ENCODE measurements at regions not wholly inside any gene's neighbourhood (a gene's known extent, or its start where the extent isn't known, plus 50 kb on each side); places are given as distances from the start of the nearest gene placed in this dataset.

DNA sequence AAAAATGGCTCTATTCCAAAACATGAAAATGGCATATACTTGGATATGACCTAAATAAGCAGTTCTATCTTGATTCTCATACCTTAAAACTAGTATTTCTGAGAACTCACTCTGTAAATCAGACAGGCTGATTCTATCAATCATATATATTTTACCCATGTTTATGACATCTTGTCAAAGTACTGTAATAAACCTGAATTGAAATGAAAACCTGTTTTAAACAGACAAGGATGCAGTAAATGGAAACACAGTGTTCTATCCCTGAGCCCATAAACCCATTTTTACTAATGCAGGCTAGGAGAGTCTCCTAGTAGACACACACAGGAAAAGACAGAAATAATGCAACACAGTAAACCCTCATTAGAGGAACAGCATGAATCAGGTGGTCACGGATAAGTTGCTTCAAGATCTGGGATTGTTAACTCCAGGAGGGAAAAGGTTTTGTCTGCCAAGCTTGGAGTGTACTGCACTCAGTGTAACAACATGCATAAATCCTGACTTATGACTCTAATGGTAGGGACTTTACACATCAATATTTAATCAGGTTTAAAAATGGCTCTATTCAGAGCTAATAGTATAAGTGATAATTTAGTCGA lies 93.6 kb upstream of the CPNE8 start:
- Histone ChIP-seq H3K36me3 (ENCODE audit: insufficient read depth, low read length) (no peaks in the 10 kb centered on the region), H4K20me1 (ENCODE audit: insufficient read depth, low read length) (no peaks in the 10 kb centered on the region), H3K4me1 (ENCODE audit: insufficient read depth, low read length) (no peaks in the 10 kb centered on the region), H3K9me3 (ENCODE audit: low read depth, low read length) (no peaks in the 10 kb centered on the region), H3K79me2 (ENCODE audit: insufficient read depth, low read length) (no peaks in the 10 kb centered on the region), H3K4me3 (ENCODE audit: insufficient read depth, low read length) (no peak overlapping the region), H3K4me2 (ENCODE audit: insufficient read depth, low read length) (no peak overlapping the region), H3K27ac (ENCODE audit: low read depth, low read length) (no peak overlapping the region), H3K27me3 (ENCODE audit: insufficient read depth, low read length) (no peaks in the 10 kb centered on the region), H2AFZ (ENCODE audit: low read length) (no peak overlapping the region)
- TF ChIP-seq, protein P1, sequence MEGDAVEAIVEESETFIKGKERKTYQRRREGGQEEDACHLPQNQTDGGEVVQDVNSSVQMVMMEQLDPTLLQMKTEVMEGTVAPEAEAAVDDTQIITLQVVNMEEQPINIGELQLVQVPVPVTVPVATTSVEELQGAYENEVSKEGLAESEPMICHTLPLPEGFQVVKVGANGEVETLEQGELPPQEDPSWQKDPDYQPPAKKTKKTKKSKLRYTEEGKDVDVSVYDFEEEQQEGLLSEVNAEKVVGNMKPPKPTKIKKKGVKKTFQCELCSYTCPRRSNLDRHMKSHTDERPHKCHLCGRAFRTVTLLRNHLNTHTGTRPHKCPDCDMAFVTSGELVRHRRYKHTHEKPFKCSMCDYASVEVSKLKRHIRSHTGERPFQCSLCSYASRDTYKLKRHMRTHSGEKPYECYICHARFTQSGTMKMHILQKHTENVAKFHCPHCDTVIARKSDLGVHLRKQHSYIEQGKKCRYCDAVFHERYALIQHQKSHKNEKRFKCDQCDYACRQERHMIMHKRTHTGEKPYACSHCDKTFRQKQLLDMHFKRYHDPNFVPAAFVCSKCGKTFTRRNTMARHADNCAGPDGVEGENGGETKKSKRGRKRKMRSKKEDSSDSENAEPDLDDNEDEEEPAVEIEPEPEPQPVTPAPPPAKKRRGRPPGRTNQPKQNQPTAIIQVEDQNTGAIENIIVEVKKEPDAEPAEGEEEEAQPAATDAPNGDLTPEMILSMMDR (IDR thresholded peaks at IDR 0.05; ENCODE audit: extremely low read depth, low read depth, low read length): no peak
- no peak for DNase-seq (ENCODE audit: insufficient read length, low spot score, missing footprints)

DNA sequence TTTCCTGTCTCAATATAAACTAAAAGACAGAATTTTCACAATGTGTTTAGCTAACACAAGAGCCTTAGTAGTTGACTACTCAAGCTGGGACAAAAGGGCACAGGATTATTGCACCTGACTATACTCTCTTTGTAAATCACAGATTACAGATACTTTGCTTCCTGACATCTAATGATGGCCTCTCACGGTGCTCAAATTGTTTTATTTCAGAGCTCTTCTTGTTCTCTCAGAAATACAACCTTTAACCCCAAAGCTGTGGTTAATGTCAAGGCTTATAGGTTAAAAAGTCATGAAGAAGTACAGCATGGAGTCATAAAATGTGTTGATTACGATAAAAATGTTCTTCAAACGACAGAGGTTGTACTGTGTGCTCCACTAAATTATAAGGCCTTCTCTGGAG lies 89.9 kb upstream of the CPNE8 start:
- no peaks in the 10 kb centered on the region for H3K4me1 ChIP-seq (ENCODE audit: insufficient read depth, low read length)
- H3K36me3 ChIP-seq (ENCODE audit: insufficient read depth, low read length): no peaks in the 10 kb centered on the region
- H3K4me2 ChIP-seq (ENCODE audit: insufficient read depth, low read length): no peak overlapping the region
- no peak for DNase-seq (ENCODE audit: insufficient read length, low spot score, missing footprints)
- H3K27me3 ChIP-seq (ENCODE audit: insufficient read depth, low read length): no peaks in the 10 kb centered on the region
- H3K9me3 ChIP-seq (ENCODE audit: low read depth, low read length): no peaks in the 10 kb centered on the region
- no peaks in the 10 kb centered on the region for H4K20me1 ChIP-seq (ENCODE audit: insufficient read depth, low read length)
- no peak overlapping the region for H3K27ac ChIP-seq (ENCODE audit: low read depth, low read length)
- no peak overlapping the region for H2AFZ ChIP-seq (ENCODE audit: low read length)
- H3K79me2 ChIP-seq (ENCODE audit: insufficient read depth, low read length): no peaks in the 10 kb centered on the region
- H3K4me3 ChIP-seq (ENCODE audit: insufficient read depth, low read length): no peak overlapping the region
- TF ChIP-seq, protein P1 (IDR thresholded peaks at IDR 0.05; ENCODE audit: extremely low read depth, low read depth, low read length): no peak

DNA sequence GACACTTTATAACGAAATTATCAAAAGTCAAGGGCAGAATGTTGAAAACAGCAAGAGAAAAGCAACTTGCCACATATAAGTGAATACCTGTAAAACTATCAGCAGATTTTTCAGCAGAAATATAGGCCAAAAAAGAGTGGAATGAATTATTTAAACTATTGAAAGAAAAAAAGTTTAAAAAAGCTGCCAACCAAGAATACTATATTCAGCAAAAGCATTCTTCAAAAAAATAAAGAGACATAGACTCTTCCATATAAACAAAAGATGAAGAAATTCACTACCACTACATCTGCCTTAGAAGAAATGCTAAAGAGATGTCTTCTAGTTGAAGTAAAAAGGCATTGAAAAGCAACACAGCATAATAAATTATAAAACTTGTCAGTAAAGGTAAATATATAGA lies 80.6 kb upstream of the CPNE8 start:
- DNase-seq (ENCODE audit: insufficient read length, low spot score, missing footprints): no peak
- Histone ChIP-seq H3K36me3 (ENCODE audit: insufficient read depth, low read length) (no peaks in the 10 kb centered on the region), H3K4me1 (ENCODE audit: insufficient read depth, low read length) (no peaks in the 10 kb centered on the region), H3K4me2 (ENCODE audit: insufficient read depth, low read length) (no peak overlapping the region), H2AFZ (ENCODE audit: low read length) (no peak overlapping the region), H4K20me1 (ENCODE audit: insufficient read depth, low read length) (no peaks in the 10 kb centered on the region), H3K4me3 (ENCODE audit: insufficient read depth, low read length) (no peak overlapping the region), H3K79me2 (ENCODE audit: insufficient read depth, low read length) (no peaks in the 10 kb centered on the region), H3K9me3 (ENCODE audit: low read depth, low read length) (no peaks in the 10 kb centered on the region), H3K27me3 (ENCODE audit: insufficient read depth, low read length) (no peaks in the 10 kb centered on the region), H3K27ac (ENCODE audit: low read depth, low read length) (no peak overlapping the region)
- TF ChIP-seq, protein P1 (IDR thresholded peaks at IDR 0.05; ENCODE audit: extremely low read depth, low read depth, low read length): no peak

DNA sequence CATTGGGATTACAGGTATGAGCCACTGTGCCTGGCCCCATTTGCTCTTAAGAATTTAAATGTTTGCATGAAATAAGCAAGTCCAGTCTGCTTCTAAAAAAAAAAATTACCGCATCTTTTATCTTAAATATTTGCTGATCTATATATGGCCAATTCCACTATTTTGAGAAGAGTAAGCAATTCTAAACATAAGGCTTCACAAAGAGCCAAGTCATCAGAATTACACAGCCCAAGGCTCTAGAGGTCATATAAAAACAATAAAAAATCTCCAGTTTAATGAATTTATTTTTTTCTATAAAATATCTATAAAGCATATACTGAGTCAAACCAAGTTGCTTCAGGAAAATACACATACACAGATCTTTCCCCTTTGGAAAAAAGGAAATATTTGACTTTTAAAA lies 79.0 kb upstream of the CPNE8 start:
- no peaks in the 10 kb centered on the region for H3K9me3 ChIP-seq (ENCODE audit: low read depth, low read length)
- DNase-seq (ENCODE audit: insufficient read length, low spot score, missing footprints): no peak
- TF ChIP-seq, protein P1 (IDR thresholded peaks at IDR 0.05; ENCODE audit: extremely low read depth, low read depth, low read length): no peak

More for the DNA sequence above, 79.0 kb upstream of the CPNE8 start:
- no peaks in the 10 kb centered on the region for H3K36me3 ChIP-seq (ENCODE audit: insufficient read depth, low read length)
- no peaks in the 10 kb centered on the region for H3K4me1 ChIP-seq (ENCODE audit: insufficient read depth, low read length)
- no peak overlapping the region for H3K27ac ChIP-seq (ENCODE audit: low read depth, low read length)
- H3K4me2 ChIP-seq (ENCODE audit: insufficient read depth, low read length): no peak overlapping the region
- no peak overlapping the region for H2AFZ ChIP-seq (ENCODE audit: low read length)
- no peaks in the 10 kb centered on the region for H4K20me1 ChIP-seq (ENCODE audit: insufficient read depth, low read length)
- H3K27me3 ChIP-seq (ENCODE audit: insufficient read depth, low read length): no peaks in the 10 kb centered on the region
- H3K4me3 ChIP-seq (ENCODE audit: insufficient read depth, low read length): no peak overlapping the region
- H3K79me2 ChIP-seq (ENCODE audit: insufficient read depth, low read length): no peaks in the 10 kb centered on the region
